ENCODE measurements at regions not wholly inside any gene's neighbourhood (a gene's known extent, or its start where the extent isn't known, plus 50 kb on each side); places are given as distances from the start of the nearest gene placed in this dataset.

DNA sequence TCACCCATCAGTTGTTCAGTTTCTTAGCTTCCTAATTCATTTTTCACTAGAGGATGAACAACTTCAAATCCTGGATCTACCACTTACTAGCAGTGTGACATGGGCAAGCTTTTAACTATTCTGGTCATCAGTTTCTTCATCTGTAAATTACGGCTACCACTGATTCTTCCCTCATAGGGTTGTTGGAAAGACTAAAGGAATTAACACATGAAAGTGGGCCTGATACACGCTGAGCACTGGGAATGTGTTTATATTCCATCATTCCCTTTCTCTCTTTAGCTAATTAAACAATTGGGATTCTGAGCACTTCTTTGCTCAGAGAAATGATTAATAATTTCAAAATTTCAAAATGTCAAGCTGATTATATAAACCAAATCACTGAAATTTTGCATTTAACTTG lies 862.3 kb upstream of the GCFC2 start:
- DNase-seq, result no peak

DNA sequence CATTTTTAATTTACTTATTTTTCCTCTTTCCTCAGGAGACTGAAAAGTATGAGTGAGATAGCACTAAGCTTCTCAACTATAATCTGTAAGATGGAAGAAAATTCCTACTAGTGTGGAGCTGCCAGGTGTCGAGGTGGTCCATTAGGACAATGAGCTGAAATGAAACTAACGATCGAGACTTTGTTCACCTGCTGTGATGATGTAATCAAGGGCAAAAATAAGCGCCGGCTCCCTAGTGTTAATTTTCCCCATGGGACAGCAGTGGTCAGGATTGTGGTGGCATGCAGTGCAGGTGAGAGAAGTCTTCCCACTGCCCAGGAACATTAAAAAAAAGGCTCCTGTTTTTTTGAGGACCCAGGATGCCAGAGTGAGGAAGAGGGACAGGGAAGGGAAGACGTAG lies 859.1 kb upstream of the GCFC2 start:
- DNase-seq, result no peak

DNA sequence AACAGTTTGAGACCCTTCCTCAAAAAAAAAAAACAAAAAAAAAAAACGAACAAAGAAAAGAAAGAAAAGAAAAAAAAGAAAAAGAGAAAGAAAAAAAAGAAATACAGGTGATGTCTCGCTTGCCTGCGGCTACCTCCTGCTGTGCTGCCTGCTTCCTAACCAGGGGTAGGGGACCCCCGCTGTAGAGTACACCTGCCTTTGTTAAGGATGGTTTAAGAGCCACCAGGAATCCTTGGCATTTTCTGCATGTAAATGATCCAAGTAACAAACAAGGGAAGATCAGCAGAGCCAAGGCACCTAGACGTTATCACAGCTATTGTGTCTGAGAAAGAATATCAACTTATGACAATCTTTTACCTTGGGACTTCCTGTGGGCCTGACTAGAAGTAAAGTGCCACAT lies 856.8 kb upstream of the GCFC2 start:
- DNase-seq, result no peak

- no peak for DNase-seq
Measured at GRCh38 chr2:76564734-76565133, 854.0 kb upstream of the GCFC2 start.

DNA sequence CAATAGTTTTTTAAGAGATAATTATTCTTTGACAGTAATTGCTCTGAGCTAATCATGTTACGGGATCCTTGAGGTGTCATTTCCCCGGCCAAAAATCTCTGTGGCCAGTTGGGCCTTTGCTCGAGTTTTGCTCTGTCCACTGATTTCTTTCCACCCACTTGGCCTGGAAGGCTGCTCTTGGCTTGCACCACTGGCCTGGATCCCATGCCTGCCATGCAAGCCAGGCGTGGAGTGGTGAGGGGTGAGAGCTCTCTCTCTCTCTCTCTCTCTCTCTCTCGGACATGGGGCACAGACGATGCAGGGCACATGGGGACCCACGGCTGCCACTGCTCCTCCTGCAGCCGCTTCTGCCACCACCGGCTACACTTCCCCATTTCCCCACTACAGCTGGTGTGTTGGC lies 853.0 kb upstream of the GCFC2 start:
- DNase-seq, result no peak

- no peak for DNase-seq
Measured at GRCh38 chr2:76558157-76558556, 847.4 kb upstream of the GCFC2 start.

DNA sequence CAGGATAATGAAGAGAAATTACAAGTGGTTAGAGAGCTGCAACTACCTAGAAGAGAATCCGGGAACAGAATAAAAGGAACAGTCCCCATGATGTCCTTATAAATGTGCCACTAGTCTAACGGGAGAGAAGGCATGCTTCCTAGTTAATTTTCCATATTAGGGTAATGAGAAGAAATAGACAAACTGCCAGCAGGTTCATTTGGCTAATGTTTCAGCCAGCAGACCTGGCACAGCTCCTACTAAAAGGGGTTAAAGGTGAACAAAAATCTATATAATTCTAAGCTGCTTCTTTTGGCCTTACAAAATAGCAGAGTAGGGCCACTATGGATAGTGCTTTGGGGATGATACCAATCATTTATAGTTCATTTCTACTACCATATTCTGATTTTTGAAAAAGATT lies 845.3 kb upstream of the GCFC2 start:
- DNase-seq, result no peak

GRCh38 chr2:76546207-76546606 lies 835.5 kb upstream of the GCFC2 start:
- no peak for DNase-seq

GRCh38 chr2:76544901-76545300 lies 834.2 kb upstream of the GCFC2 start:
- no peak for DNase-seq

GRCh38 chr2:76517574-76517909 lies 806.8 kb upstream of the GCFC2 start:
- DNase-seq, result no peak

- DNase-seq, result no peak
Measured at GRCh38 chr2:76516861-76517573, 806.3 kb upstream of the GCFC2 start.

DNA sequence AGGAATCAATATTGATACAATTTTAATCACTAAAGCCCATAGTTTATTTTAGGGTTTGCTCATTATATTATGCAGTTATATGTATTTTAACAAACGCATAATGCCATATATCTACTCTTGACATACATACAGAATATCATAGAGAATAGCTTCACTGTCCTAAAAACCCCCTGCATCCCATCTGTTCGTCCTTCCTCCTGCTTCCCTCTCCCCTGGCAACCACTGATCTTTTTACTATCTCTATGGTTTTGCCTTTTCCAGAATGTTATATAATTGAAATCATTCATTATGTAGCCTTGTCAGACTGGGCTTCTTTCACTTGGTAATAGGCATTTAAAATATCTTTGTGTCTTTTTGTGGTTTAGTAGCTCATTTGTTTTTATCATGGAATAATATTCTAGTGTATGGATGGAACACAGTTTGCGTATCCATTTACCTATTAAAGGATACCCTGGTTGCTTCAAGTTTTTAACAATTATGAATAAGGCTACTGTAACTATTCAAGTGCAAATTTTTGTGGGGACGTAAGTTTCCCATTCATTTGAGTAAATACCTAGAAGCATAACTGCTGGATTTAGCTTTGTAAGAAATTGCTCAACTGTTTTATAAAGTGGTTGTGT lies 801.6 kb upstream of the GCFC2 start:
- DNase-seq, result no peak

DNA sequence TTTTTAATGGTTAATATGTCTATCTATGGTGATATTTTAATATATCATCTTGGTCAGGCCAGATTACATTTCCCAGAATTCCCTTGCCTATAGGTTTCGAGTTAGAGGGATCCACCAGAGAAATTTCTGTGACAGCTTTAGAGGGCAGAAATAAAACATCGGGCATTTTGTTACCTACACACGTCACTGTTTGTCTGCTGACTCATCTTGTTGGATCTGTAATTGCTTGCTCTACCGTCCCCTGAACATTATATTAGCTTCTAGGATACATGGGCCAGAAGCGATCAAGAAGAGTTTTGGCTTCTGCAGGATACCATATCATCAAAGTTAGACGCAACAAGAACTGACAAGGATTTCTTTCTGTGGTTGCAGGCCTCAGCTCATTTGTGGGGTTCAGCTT lies 795.8 kb upstream of the GCFC2 start:
- DNase-seq, result no peak

DNA sequence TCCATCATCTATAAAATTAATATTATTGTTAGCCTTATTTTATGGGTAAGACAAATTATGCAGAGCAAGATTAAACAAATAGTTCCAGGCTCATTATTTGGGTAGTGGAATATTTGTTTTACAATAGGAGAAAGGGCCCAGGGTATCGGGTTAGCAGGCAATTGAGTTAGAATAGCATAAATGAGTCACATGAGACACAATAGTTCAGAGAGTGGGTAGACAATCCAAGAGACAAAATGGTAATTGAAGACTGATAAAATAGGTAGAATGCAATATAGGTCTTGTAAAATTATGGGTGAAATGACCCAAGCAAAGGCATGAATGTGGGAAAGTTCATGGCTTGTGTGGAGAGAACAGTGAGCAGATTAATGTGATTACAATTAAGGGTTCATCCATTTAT lies 790.9 kb upstream of the GCFC2 start:
- no peak for DNase-seq

DNA sequence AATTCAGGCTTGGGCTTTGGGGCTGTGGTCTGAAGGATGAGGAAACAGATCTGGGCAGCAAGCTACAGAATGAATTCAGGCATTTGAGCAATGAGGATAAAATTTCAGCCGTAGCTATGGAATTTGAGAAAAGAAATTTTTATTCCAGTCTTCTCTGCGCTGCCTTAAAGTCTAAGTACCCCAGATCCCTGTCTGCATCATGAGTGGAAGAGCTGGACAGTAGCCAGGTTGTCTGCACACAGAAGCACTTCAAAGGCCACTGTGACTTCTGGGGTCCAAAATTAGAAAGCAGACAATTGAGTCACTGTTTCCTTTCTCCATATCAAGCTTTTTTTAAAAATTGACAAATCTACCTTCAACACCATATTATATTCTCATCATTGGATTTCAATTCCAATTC lies 787.6 kb upstream of the GCFC2 start:
- no peak for DNase-seq

GRCh38 chr2:76491503-76491902 lies 780.8 kb upstream of the GCFC2 start:
- no peak for DNase-seq

DNA sequence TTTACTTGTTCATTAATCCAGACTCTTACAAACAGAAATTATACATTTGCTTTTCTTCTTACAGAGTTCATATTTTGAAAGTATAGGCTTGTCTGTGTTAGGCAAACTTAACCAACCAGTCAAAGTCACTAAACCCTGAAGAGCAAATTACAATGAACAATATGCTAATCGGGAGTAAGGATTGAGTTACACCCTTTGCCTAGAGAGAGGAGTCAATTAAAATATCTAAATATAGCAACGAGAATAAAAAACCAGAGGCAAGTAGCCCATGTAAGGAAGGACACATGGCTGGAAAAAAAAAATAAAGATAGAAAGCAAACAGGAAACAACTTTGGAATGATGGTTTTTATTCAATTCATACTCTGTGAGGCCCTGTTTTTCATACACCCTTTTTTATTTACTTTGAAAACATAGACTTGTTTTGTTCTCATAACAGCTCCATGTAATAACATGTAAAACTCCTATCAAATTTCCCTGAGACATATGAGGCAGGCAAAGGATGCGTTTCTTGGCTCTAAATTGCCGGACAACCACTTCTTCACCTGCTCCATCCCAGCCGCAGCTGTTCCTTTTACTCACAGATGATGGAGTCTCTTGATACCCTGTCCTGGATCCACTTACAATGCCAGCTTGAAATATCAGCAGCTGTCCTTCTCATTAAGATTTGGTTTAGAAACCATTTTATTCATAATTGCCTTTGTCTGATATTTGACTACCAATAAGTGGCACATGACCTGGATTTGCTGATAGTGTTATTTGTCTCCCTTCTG lies 767.7 kb upstream of the GCFC2 start:
- DNase-seq, result no peak

GRCh38 chr2:76472946-76473345 lies 762.2 kb upstream of the GCFC2 start:
- DNase-seq, result no peak

- no peak for DNase-seq
Measured at GRCh38 chr2:76469066-76469465, 758.4 kb upstream of the GCFC2 start.

DNA sequence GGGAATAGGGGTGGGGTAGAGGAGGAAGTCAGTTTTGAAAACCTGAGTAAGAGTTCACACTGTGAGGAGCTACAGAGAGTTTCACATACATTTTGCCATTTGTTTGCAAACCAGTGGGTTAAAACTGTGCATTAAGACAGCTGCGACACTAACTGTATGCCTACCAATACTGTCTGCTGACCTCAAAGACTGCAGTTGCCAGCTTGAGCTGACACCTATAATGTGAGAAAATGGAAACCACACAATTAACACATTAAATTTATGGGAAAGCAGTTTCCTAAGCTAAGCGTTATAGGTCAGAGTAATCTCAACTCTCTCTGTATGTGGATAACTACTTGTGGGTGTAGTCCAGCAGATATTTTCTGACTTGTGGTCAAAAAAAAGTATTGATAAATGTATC lies 756.6 kb upstream of the GCFC2 start:
- no peak for DNase-seq

- DNase-seq, result no peak
Measured at GRCh38 chr2:76464310-76464709, 753.6 kb upstream of the GCFC2 start.

DNA sequence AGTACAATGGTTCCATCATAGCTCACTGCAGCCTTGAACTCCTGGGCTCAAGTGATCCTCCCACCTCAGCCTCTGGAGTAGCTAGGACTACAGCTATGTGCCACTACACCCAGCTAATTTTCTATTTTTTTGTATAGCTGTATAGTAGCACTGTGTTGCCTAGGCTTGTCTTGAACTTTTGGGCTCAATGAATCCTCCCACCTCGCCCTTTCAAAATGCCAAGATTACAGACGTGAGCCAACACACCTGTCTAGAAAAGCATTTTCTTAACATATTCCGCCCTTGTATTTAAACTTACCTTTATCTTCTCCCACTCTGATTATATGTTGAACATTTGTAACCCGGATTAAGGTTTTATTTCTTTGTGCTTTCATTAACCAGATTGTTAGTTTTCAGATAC lies 750.7 kb upstream of the GCFC2 start:
- DNase-seq, result no peak

GRCh38 chr2:76455910-76456309 lies 745.2 kb upstream of the GCFC2 start:
- DNase-seq, result no peak

DNA sequence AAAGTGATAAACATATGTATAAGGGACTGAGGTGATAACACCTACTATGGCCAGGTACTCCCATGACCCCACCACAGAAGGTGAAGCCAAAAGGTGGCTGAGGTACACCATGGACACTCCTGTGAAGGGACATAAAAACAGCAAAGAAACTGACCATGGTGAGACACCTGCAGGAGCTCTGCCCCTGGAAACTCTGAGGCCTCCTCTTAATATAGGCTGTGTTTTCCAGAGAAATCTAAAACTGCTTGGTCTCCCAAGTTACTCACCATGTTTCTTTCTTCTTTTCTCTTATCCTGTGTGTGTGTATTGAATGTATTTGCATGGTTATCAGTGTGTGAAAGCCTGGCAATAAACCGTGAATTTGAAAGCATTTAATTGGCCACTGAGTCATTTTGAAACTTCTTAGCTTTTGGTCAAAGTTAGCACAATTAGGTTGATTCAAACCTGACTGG lies 739.3 kb upstream of the GCFC2 start:
- DNase-seq, result no peak

Measured in activated T-cell treated with anti-CD3 and anti-CD28 coated beads, Interleukin-2, amount 50 U/mL, for 48 hours (primary cell).